GM15510 (cell line): ENCODE measurements at regions not wholly inside any gene's neighbourhood (a gene's known extent, or its start where the extent isn't known, plus 50 kb on each side); places are given as distances from the start of the nearest gene placed in this dataset.

ENCODE experiments used
- POLR2A ChIP-seq: IDR thresholded peaks from 3 replicates; pipeline ENCODE4 v1.6.1; 2011; ENCODE audit warnings: borderline replicate concordance; ENCODE audit not compliant: insufficient read length; ENCODE audit errors: extremely low read depth

DNA sequence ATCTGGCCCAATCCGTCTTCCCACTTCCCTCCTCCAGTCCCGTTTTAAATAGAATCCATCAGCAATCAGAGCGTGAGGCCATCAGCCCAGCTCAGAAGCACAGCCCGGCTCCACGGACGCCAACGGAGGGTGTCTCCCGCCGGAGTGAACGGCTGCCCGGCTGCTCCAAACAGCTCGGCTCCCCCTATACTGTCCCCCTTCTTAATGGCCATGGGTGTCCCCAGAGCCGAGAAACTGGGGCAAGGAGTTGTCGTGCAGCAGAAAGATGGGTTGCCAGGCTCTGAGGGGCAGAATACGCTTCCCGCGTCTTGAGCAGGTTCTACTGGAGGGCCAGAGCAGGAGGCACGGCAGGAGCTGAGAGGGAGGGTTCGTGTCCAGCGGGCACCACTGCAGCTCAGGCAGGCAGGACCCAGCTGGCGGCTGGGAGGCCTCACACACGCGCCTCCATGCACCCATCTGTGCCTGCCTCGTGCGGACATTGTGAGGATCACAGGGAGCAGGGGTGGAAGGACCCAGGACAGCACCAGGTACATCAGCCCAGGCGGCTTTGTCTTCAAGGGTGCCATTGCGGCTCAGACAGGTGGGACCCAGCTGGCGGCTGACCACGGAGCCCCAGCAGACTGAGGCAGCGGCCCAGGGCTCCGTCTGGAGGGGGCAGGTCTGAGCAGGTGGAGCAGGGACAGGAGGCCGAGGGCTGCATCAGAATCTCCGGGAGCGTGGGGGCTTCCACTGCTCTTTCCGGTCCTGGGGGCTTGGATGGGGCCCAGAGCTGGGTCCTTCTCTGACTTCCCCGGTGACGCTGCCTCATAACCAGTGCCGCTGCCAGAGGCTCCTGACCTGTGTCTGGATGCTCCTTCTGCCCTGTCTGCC lies 882.7 kb downstream of the BRD1 start:
- no peak for TF ChIP-seq POLR2A

DNA sequence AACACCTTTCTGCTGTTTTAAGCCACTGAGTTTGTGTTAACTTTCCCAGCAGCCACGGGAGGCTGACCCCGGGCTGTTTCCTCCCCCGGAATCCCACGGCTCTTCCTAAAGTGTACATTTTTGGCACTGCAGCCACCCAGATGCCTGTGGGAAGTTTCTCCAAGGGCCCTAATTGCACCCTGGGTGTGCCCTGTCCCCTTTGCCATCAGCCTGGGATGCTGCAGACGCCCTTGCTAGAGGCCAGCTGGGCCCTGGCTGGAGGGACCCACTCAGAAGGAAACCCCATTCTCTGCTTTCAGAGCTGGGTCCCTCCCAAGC lies 883.3 kb downstream of the BRD1 start:
- TF ChIP-seq POLR2A = no peak

DNA sequence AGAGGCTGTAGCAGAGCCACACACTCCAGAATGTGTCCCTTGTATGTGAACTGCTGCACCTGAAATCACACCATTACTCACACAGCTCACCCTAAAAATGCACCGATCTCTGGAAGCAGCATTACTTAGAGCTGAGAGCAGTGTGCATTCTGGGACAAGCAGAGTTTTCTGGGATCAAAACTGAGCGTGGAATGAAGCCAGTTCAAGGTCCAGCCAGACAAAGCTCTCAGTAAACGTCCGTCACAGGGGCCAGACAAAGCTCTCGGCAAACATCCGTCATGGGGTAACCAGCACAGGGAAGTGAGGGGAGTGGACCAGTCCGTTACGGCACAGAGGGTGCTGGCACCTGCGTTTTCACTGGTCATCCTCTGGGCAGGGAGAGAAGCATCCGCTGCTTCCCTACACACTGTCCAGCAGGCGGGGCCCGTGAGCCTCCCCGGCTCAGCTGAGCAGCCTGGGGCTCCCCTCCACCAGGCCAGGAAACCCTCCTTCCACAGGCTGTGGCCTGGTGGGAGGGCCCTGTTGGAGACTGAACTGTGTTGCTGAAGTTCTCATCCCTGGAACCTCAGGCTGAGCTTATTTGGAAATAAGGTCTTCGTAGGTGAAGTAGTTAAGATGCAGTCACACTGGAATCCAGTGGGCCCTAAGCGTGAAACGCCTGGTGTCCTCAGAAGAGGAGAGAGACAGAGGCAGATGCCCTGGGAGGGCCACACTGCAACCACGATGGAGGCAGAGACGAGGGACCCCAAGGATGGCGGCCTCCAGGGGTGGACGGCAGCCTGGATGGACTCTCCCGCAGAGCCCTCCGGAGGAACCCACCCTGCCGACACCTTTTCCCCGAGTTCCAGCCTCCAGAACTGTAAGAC lies 883.9 kb downstream of the BRD1 start:
- TF ChIP-seq POLR2A = no peak

DNA sequence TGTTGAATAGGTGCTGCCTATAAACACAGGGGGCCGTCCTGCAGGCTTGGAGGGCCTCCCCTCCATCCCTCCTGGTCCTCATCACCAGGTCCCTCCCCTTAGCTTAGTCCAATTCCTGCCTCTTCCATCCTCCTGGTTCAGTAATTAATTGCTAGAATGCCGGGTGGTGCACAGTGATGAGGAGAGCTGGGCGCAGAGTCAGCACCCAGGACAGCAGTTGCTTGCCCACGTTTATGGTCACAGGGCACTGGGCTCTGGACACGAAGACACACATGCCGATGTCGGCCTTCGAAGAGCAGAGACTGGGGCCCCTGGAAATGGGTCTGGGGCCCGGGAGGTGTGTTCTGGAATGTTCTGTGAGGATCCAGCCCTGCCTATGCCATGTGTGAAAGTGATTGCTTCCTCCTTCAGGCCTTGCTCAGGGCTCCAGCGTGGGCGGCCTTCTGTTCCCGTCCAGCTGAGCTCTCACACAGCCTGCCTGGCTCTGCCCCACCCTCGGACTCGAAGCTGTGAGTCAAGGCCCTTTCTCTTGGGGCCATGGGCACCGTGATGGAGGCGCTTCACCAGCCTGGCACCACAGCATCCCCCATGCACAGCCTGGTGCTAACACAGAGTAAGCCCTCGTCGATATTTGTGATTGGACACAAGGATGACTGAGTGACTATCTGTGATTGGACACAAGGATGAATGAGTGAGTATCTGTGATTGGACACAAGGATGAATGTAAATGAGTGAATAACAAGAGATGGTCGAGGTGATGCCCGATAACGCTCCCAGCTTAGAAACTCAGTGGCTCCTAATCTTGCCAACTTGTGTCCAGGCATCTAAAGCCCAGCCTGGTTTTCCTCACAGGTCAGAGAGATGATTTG lies 884.7 kb downstream of the BRD1 start:
- TF ChIP-seq POLR2A = no peak

DNA sequence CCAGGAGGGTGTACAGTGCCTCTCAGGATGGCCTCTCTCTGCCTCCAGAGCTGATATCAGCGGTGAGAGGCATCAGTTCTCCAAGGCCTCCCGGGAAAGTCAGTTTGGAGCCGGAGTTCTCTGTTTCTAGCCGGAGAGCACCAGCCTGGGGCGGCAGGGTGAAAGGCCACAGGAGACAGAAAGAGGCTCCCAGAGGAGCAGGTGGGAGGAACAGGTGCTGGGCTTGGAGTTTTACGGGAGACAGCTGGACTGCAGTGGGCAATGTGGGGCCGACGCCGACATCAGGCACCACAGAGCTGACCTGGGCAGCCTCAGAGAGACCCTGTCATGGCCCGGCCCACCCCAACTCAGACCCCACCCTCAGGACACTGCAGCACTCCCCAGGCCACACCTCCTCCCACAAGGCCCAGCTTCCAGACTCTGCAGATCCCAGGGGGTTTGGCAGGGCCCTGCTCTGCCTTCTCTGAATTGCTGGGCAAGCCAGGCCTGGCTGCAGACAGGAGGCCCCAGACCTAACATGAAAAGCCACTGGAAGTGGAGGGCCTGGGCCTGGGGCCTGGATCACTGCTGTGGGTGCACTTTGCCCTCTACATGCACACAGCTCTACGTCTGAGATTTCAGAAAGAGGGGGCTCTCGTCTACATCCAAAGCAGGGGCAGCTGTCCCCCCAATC lies 885.6 kb downstream of the BRD1 start:
- no peak for TF ChIP-seq POLR2A

DNA sequence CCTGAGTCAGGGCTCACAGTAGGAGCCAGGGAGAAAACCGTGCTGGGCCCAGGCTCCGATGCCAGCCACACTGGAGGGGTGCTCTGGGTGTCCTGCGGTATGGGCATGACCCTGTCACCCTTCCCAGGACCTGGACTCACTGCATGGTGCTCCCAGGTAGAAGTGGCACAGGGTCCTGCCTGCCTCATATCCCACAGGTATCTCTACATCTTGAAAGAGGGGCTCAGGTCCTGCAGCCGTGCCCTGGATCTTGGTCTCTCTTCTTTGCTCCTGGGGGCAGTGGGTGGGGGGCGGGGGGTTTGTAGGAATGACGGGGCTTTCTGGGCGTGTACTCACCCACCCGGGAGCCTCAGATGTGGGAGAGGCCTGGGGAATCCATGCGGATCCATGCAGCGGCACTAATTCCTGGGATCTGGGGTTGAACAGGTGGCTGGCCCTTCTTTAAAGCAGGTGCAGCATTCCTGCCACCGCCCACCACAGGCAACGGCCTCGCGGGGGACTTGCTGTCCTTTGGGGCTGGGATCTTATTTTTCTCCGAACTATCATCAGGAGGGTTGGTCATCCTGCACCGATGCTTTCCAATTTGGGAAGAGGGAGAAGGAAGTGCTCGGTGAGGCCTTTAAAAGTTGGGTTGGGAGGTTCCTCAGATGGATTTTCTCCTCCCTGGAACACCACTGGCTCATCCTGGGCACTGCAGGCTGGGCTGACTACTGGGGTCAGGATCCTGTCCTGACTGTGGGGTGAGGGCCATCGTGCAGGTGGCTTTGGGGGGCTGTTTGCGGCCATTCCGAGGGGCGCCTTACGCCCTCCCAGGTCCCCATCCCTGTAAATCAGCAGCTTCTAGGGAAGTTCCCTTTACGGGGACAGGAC lies 886.4 kb downstream of the BRD1 start:
- TF ChIP-seq POLR2A = no peak

DNA sequence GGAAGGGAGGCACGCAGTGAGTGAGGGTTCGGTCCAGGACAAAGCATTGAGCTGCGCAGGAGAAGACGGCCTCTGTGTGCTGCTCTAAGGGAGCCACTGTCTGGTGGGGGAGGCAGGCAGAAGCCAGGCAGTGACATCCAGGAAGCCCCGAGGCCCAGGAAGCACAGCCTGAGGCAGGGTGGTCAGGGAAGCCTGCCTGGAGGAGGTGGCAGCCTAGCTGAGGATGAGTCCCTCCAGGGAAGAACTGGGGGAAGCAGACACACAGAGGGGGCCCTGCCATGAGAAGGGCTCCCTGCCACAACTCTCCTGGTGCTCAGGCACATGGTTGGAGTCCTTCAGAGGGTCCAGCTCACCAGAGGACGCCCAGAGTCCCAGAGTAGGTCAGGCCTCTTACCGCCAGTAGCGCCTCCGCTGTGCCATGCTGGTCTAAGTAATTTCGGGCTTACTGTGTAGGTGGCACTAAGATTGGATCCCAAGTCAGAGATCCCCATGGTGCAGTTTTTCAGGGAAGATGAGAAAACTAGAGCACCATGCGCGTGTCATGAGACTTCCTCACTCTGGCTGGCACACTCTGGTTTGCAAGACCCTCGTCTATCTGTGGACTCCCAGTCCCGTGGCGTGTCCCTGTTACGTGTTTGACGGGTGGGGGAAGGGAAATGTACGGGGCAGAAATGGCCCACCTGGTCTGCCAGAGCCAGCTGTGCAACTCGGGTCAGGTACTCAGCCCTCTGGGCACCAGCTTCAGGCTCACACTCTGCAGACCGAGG lies 887.2 kb downstream of the BRD1 start:
- no peak for TF ChIP-seq POLR2A

DNA sequence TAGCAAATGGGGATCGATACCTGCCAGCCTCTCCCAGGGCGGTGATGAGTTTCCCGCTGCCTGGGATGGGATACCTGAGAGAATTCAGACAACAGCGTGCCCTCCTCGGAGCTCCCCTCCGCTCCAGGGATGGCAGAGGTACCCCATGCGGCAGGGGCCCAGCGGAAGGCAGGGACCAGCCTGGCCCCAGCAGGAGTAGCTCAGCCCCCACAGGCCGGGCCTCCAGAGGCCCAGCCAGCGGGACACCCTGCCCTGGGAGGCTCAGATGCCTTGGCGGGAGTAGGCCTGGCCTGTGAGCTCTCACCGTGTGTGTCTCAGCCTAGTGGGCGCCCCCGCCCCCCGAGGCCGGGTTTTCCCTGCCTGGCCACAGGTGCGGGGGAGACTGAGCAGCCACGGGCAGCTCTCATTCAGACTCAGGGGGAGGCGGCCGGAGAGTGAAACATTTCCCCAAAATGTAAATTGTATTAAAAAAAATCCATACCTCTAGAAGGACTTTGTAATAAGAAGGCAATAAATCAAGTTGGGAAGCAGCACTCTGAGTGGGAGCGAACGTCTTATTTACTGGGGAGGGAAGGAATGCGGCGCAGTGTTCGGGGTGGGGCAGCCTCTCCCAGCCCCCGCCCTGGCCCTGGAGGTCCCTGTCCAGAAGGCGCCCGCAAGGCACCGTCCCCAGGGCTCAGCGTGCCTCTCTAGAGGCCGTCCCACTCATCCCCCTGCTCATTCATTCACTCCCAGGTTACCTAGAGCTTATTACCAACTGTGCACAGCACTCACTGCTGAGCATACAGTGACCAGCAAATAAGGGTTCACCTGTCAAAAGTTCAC lies 888.0 kb downstream of the BRD1 start:
- TF ChIP-seq POLR2A = no peak

DNA sequence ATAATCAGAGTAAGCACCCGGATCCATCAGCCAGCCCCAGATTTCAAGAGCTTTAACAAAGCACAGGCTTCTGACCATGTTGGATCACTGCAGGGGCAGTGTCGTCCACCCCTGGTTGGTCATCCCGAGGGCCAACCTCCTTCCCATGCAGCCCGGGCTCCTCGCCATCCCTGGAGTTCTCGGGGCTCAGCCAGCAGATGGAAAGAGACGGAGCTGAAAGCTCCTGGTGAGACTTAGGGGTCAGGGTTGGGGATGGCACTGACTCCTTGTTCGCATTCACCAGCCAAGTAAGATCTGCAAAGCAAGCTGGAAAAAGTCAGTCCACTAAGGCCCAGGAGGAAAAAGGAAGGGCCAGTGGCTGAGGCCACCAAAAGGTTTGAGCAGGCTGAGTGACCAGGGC lies 888.9 kb downstream of the BRD1 start:
- no peak for TF ChIP-seq POLR2A

DNA sequence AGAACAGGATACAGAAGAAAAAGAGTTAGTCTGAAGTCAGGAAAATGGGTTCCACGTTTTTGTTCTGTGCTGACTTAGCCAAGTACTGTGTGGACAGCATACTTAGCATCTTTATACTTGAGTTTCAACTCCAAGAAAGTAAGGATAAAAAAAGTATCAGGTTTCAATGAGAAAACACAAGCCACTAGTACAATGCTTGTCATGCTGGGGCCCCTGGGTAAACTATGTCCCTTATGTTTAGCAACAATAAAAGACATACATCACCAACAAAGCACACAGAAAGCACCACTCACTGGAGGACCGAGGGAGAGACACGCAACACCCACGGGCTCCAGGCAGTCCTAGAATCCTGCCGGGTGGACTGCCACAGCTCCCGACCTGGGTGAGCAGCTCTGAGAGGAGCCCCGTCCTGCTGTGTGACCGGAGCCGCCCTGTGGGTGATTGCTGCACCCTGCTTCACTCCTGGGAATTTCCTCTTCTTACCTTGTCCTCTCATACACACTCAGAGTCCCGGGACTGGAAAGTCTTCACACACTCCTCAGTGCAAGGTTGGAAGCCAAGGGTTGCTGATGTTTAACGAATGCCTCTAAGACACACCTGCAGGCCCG lies 890.5 kb downstream of the BRD1 start:
- TF ChIP-seq POLR2A = no peak

DNA sequence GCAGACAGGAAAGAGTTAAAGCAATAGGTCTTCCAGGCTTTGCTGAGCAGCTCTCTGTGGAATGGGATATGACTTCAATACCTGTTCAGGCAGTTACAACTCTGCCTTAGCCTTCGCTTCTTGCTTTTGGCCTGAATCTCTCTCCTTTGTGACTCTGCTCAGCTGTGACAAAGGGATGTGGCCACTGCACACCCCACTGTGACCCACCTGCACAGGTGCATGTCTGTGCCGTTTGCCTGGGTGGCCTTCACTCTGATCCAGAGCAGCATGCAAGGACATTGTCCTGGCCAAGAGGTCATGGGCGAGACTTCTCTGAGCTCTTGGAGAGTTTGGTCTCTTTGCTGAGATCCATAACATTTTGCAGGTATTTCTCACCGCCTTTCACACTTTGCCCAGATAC lies 891.3 kb downstream of the BRD1 start:
- TF ChIP-seq POLR2A = no peak

DNA sequence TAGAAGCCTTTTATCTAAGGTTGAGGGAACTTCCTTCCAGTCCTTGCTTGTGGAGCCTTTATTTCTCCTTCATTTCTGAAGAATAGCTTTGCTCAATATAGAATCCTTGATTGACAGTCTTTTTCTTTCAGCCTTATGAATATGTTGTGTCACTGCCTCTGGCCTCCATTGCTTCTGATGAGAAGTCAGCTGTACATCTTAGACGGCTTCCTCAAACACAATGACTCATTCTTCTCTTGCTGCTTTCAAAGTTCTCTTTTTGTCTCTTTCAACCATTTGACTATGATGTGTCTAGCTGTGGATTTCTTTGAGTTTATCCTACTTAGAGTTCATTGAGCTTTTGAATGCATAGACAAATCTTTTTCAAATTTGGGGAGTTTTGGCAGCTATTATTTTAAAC lies 893.2 kb downstream of the BRD1 start:
- no peak for TF ChIP-seq POLR2A
